ENCODE measurements at regions not wholly inside any gene's neighbourhood (a gene's known extent, or its start where the extent isn't known, plus 50 kb on each side); places are given as distances from the start of the nearest gene placed in this dataset.
"Not testable (repeated sequence)": the region's sequence is repeated elsewhere in the genome, so short reads cannot be mapped to it uniquely, and the experiment has no call there.

DNA sequence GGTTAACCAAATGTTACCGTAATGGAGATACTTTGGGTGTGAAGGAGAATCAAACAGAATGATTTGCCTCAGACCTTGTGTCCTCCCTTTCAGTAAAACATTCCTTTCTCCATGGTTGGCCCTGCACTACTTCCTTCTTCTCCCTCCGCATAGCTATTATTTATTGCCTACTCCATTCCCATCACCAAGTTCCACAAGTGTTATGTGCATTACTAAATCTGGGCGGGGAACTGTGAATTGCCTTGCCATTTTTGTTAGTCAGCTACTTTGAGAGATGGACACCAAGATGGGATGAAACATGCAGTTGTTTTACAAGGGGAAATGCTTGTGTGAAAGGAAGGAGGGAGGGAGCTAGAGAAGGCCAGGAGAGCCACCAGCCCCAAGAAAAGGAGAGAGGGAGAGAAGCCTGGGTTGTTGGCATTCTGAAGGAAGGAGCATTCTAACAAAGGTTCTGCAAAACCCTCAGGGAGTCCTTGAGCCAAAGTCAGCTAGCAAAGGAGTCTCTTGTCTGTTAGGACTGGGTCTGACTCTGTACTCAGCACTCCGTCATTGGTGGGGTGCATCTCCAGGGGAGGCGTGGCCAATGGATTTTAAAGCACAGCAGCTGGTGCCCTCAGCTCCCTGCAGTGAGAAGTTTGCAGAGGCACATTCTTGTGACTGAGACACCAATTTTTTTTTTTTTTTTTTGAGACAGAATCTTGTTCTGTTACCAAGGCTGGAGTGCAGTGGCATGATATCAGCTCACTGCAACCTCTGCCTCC is 83.6 kb upstream of the CHD6 start:
- no peak for DNase-seq
- Mint-ChIP-seq H3K27ac (peak overlapping the region in 1 of 6 donors; percentile 25), H3K9me3 (peaks cover 0 to 2% (median 0%) of the 10 kb centered on the region in 6 donors), H3K36me3 (no peaks in the 10 kb centered on the region), H3K4me1 (no peaks in the 10 kb centered on the region), H3K27me3 (ENCODE audit: low read depth in 3 of 3) (peaks cover 4 to 5% (median 5%) of the 10 kb centered on the region in 3 donors), H3K4me3 (no peak overlapping the region)

DNA sequence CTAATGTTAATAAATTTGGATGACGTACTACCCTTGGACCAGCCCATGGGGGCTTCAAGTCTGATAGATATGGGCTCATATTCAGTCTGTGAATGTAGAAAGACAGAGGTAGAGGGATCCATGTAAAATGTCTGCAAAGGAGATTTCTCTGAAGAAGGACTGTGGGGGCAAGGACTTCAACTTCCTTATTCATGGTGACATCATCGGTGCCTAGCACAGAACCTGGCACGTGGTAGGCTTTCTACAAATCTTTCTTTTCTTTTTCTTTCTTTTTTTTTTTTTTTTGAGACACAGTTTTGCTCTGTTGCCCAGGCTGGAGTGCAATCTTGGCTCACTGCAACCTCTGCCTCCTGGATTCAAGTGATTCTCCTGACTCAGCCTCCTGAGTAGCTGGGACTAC is 81.5 kb upstream of the CHD6 start:
- DNase-seq; H3K36me3 Mint-ChIP-seq; H3K27me3 Mint-ChIP-seq (ENCODE audit: low read depth in 3 of 3); H3K27ac Mint-ChIP-seq; H3K9me3 Mint-ChIP-seq; H3K4me1 Mint-ChIP-seq; H3K4me3 Mint-ChIP-seq: not testable (repeated sequence)

GRCh38 chr20:41697861-41698559 is 79.8 kb upstream of the CHD6 start:
- Mint-ChIP-seq H3K9me3 (peaks cover 0 to 2% (median 0%) of the 10 kb centered on the region in 6 donors), H3K36me3 (peaks cover 0 to 6% (median 0%) of the 10 kb centered on the region in 3 donors), H3K4me3 (no peak overlapping the region), H3K27ac (no peak overlapping the region), H3K27me3 (ENCODE audit: low read depth in 3 of 3) (peaks cover 4 to 5% (median 5%) of the 10 kb centered on the region in 3 donors), H3K4me1 (peaks cover 8 to 10% of the 10 kb centered on the region in 2 donors)
- peak in 2 of 3 donors; percentile 21 for DNase-seq

- H3K36me3 Mint-ChIP-seq = peaks cover 0 to 6% (median 0%) of the 10 kb centered on the region in 3 donors
- H3K27me3 Mint-ChIP-seq (ENCODE audit: low read depth in 3 of 3) = peaks cover 2 to 7% (median 4%) of the 10 kb centered on the region in 3 donors
- DNase-seq = no peak
- peaks cover 0 to 1% (median 0%) of the 10 kb centered on the region in 6 donors for H3K9me3 Mint-ChIP-seq
- peaks cover 12 to 18% of the 10 kb centered on the region in 2 donors for H3K4me1 Mint-ChIP-seq
- no peak overlapping the region for H3K27ac Mint-ChIP-seq
- H3K4me3 Mint-ChIP-seq = no peak overlapping the region
These were observed 78.3 kb upstream of the CHD6 start for GRCh38 chr20:41696428-41696827.

- H3K9me3 Mint-ChIP-seq = peaks cover 0 to 1% (median 0%) of the 10 kb centered on the region in 6 donors
- peak overlapping the region in 2 of 5 donors; percentile 48 to 73 for H3K4me3 Mint-ChIP-seq
- peaks cover 12 to 18% of the 10 kb centered on the region in 2 donors for H3K4me1 Mint-ChIP-seq
- DNase-seq = no peak
- H3K36me3 Mint-ChIP-seq = peaks cover 0 to 6% (median 0%) of the 10 kb centered on the region in 3 donors
- peaks cover 2 to 7% (median 4%) of the 10 kb centered on the region in 3 donors for H3K27me3 Mint-ChIP-seq (ENCODE audit: low read depth in 3 of 3)
- H3K27ac Mint-ChIP-seq = peak overlapping the region in 3 of 6 donors; percentile 7 to 69 (median 61)
These were observed 76.6 kb upstream of the CHD6 start for GRCh38 chr20:41694796-41695195.

DNA sequence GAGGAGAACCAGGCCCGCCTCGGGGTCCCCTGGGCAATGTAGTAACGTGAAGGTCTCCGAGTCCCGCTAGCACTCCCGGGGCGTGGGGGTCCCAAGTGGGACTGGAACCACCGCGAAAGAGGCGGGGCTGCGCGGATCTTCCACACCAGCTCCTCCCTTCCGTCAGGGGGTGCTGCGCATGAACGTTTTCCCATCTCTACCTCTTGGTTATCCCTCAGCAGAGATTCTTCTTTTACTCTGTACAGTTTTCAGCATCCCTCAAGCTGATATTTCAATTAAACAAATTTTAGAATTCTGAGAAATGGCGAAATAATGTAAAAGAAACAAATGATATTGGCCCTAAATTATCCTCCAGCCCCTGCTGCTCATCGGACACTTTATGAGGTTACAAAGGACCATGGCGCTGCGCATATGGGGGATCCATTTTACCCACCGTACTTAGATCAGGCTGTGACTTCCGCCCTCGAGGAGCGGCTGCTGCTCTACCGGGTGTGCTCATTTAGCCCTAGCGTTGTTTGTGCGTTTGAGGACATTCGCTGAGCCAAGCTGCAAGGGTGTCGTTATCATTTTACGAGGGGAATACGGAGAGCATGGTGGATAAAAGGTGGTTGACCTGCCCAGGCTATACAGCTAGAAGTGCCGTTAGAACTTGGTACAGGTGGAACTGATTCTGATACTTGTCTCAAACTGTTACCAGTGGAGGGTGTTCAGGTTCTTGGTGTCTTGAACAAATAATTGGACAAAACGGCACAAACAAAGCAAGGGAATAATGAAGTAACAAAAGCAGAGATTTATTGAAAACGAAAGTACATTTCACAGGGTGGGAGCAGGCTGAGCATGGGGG is 75.2 kb upstream of the CHD6 start:
- Mint-ChIP-seq H3K27ac (peak overlapping the region; percentile 87 to 96 (median 92)), H3K27me3 (ENCODE audit: low read depth in 3 of 3) (peaks cover 3 to 7% (median 5%) of the 10 kb centered on the region in 3 donors), H3K36me3 (peaks cover 0 to 6% (median 0%) of the 10 kb centered on the region in 3 donors), H3K4me3 (peak overlapping the region; percentile 86 to 98 (median 89)), H3K9me3 (peaks cover 0 to 1% (median 0%) of the 10 kb centered on the region in 6 donors), H3K4me1 (peaks cover 12 to 18% of the 10 kb centered on the region in 2 donors)
- peak; percentile 79 to 83 (median 81) for DNase-seq

- Mint-ChIP-seq H3K4me1 (peaks cover 12 to 18% of the 10 kb centered on the region in 2 donors), H3K4me3 (peak overlapping the region; percentile 86 to 98 (median 89)), H3K27me3 (ENCODE audit: low read depth in 3 of 3) (peaks cover under 1 to 6% (median 4%) of the 10 kb centered on the region in 3 donors), H3K27ac (peak overlapping the region; percentile 87 to 96 (median 92)), H3K36me3 (peaks cover 0 to 6% (median 0%) of the 10 kb centered on the region in 3 donors), H3K9me3 (peaks cover 0 to 1% (median 0%) of the 10 kb centered on the region in 6 donors)
- DNase-seq = peak; percentile 66 to 76 (median 68)
These were observed 74.4 kb upstream of the CHD6 start for GRCh38 chr20:41692479-41693135.

DNA sequence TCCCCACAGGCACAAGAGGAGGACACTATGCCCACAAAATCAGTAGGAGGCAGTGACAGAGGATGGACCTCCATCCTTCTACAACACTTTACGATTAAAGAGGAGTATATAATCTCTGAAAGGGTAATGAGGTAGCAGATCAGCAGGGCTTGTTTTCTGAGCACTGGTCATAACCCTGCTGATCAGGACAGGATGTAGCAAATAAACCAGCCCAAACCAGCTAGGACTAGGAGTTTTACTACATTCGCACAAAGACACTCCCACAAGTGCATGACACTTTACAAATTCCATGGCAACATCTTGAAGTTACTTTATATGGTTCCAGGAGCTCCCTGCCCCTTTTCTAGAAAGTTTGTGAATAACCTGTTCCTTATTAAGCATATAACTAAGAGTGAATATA is 73.3 kb upstream of the CHD6 start:
- peak overlapping the region in 2 of 5 donors; percentile 13 to 22 for H3K4me3 Mint-ChIP-seq
- H3K4me1 Mint-ChIP-seq = peaks cover 12 to 18% of the 10 kb centered on the region in 2 donors
- peaks cover 0 to 1% (median 0%) of the 10 kb centered on the region in 6 donors for H3K9me3 Mint-ChIP-seq
- DNase-seq = no peak
- H3K27ac Mint-ChIP-seq = no peak overlapping the region
- peaks cover 0 to 6% (median 0%) of the 10 kb centered on the region in 3 donors for H3K36me3 Mint-ChIP-seq
- H3K27me3 Mint-ChIP-seq (ENCODE audit: low read depth in 3 of 3) = peaks cover 2 to 12% (median 7%) of the 10 kb centered on the region in 3 donors

- no peak overlapping the region for H3K27ac Mint-ChIP-seq
These were observed 72.5 kb upstream of the CHD6 start for GRCh38 chr20:41690702-41691101.

GRCh38 chr20:41686961-41687360 is 68.8 kb upstream of the CHD6 start:
- Mint-ChIP-seq H3K4me1 (peaks cover 0 to under 1% of the 10 kb centered on the region in 2 donors), H3K9me3 (no peaks in the 10 kb centered on the region), H3K27me3 (ENCODE audit: low read depth in 3 of 3) (peaks cover 2 to 21% (median 3%) of the 10 kb centered on the region in 3 donors), H3K4me3 (no peak overlapping the region), H3K36me3 (no peaks in the 10 kb centered on the region), H3K27ac (no peak overlapping the region)
- DNase-seq = no peak

More at GRCh38 chr20:41690702-41691101, 72.5 kb upstream of the CHD6 start:
- peaks cover 12 to 18% of the 10 kb centered on the region in 2 donors for H3K4me1 Mint-ChIP-seq
- DNase-seq = no peak
- H3K27me3 Mint-ChIP-seq (ENCODE audit: low read depth in 3 of 3) = peaks cover 2 to 13% (median 7%) of the 10 kb centered on the region in 3 donors
- peaks cover 0 to 1% (median 0%) of the 10 kb centered on the region in 6 donors for H3K9me3 Mint-ChIP-seq
- peaks cover 0 to 6% (median 0%) of the 10 kb centered on the region in 3 donors for H3K36me3 Mint-ChIP-seq
- H3K4me3 Mint-ChIP-seq = no peak overlapping the region

GRCh38 chr20:41685145-41685544 is 67.0 kb upstream of the CHD6 start:
- H3K9me3 Mint-ChIP-seq, H3K36me3 Mint-ChIP-seq, H3K4me3 Mint-ChIP-seq, H3K27ac Mint-ChIP-seq, H3K4me1 Mint-ChIP-seq, DNase-seq: not testable (repeated sequence)
- H3K27me3 Mint-ChIP-seq (ENCODE audit: low read depth in 3 of 3) = peaks cover 2 to 23% (median 5%) of the 10 kb centered on the region in 3 donors

DNA sequence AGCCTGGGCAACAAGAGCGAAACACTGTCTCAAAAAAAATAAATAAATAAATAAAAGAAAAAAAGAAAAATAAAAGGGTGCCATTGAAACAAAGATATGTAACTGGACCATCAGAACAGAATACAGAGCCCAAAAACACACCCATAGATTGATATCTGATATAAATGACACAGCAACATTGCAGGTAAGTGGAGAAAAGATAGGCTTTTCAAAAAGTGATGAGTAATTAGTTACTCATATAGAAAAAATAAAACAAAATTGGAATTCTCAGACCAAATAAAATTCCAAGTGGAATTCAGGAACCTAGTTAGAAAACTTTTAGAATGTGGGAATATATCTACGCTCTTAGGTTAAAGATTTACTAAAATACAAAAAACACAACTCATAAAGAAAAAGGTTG is 60.6 kb upstream of the CHD6 start:
- H3K27me3 Mint-ChIP-seq (ENCODE audit: low read depth in 3 of 3) = peaks cover 1 to 7% (median 4%) of the 10 kb centered on the region in 3 donors
- H3K9me3 Mint-ChIP-seq = no peaks in the 10 kb centered on the region
- no peaks in the 10 kb centered on the region for H3K36me3 Mint-ChIP-seq
- no peak overlapping the region for H3K27ac Mint-ChIP-seq
- no peak overlapping the region for H3K4me3 Mint-ChIP-seq
- no peak for DNase-seq
- no peaks in the 10 kb centered on the region for H3K4me1 Mint-ChIP-seq

- no peaks in the 10 kb centered on the region for H3K36me3 Mint-ChIP-seq
- H3K27ac Mint-ChIP-seq = no peak overlapping the region
- H3K4me3 Mint-ChIP-seq = no peak overlapping the region
- no peaks in the 10 kb centered on the region for H3K4me1 Mint-ChIP-seq
- no peaks in the 10 kb centered on the region for H3K9me3 Mint-ChIP-seq
- no peak for DNase-seq
- peaks cover 7 to 9% (median 8%) of the 10 kb centered on the region in 3 donors for H3K27me3 Mint-ChIP-seq (ENCODE audit: low read depth in 3 of 3)
These were observed 54.1 kb upstream of the CHD6 start for GRCh38 chr20:41672282-41672681.
